Common myeloid progenitor, CD34-positive (primary cell): ENCODE measurements at regions not wholly inside any gene's neighbourhood (a gene's known extent, or its start where the extent isn't known, plus 50 kb on each side); places are given as distances from the start of the nearest gene placed in this dataset.
"Not testable (repeated sequence)": the region's sequence is repeated elsewhere in the genome, so short reads cannot be mapped to it uniquely, and the experiment has no call there.

Experiments
- CTCF ChIA-PET: fragments of 350-600 bp; sonication (Branson Sonifier 250); formaldehyde crosslinking; loops from one replicate; lab custom pipeline; 2021; ENCODE audit warnings: antibody characterized with exemption; lab: Charles Lee
- POLR2A ChIA-PET: fragments of 350-600 bp; sonication (Branson Sonifier 250); formaldehyde crosslinking; loops from one replicate; lab custom pipeline; 2021; ENCODE audit warnings: antibody characterized with exemption; lab: Charles Lee
- DNase-seq, 3 donors: peaks; one replicate each; pipeline versions ENCODE4 v3.0.0 to v3.0.0-alpha.2; 2013
- H3K27ac ChIP-seq, 2 experiments: 1 replicate in 1 of 2; 2 replicates in 1 of 2; pipeline ENCODE4 v1.7.0; 2013; ENCODE audit warnings: inconsistent platforms in 2 of 2, low read length in 2 of 2, mild to moderate bottlenecking in 2 of 2, low read depth in 1 of 2, moderate library complexity in 1 of 2; ENCODE audit not compliant: severe bottlenecking in 2 of 2, insufficient read depth in 1 of 2, poor library complexity in 1 of 2
- H3K27me3 ChIP-seq, 5 experiments: replicated peaks in 2 of 5; 1 replicate in 3 of 5; 2 replicates in 2 of 5; pipeline versions ENCODE4 v1.6.1 to v1.7.0; 2013; ENCODE audit warnings: low read length in 4 of 5, mild to moderate bottlenecking in 2 of 5, moderate library complexity in 2 of 5, inconsistent platforms in 1 of 5; ENCODE audit not compliant: insufficient read depth in 5 of 5, control insufficient read depth in 4 of 5
- H3K36me3 ChIP-seq, 4 experiments: 1 replicate in 2 of 4; 2 replicates in 2 of 4; pipeline versions ENCODE4 v1.6.1 to v1.7.0; 2013; ENCODE audit warnings: low read length in 3 of 4, control low read depth in 1 of 4, mild to moderate bottlenecking in 1 of 4; ENCODE audit not compliant: control insufficient read depth in 4 of 4, insufficient read depth in 4 of 4
- H3K4me1 ChIP-seq, 4 experiments: 1 replicate in 3 of 4; 2 replicates in 1 of 4; pipeline versions ENCODE4 v1.6.1 to v1.7.1; 2013; ENCODE audit warnings: low read length in 3 of 4, mild to moderate bottlenecking in 3 of 4, control low read depth in 1 of 4, inconsistent platforms in 1 of 4, moderate library complexity in 1 of 4; ENCODE audit not compliant: control insufficient read depth in 4 of 4, insufficient read depth in 4 of 4; ENCODE audit errors: control extremely low read depth in 1 of 4
- H3K4me3 ChIP-seq, 7 experiments: 1 replicate in 4 of 7; 2 replicates in 3 of 7; pipeline versions ENCODE4 v1.5.1 to v1.7.0; 2013; ENCODE audit warnings: mild to moderate bottlenecking in 7 of 7, low read length in 6 of 7, moderate library complexity in 6 of 7, inconsistent platforms in 2 of 7, low read depth in 2 of 7, control low read depth in 1 of 7; ENCODE audit not compliant: insufficient read depth in 4 of 7, control insufficient read depth in 1 of 7; ENCODE audit errors: extremely low read depth in 1 of 7
- H3K9me3 ChIP-seq, 5 experiments: 1 replicate in 4 of 5; 2 replicates in 1 of 5; pipeline versions ENCODE4 v1.6.1 to v1.7.1; 2013; ENCODE audit warnings: low read length in 4 of 5, mild to moderate bottlenecking in 2 of 5, inconsistent platforms in 1 of 5, low read depth in 1 of 5, moderate library complexity in 1 of 5; ENCODE audit not compliant: control insufficient read depth in 4 of 5, insufficient read depth in 2 of 5; ENCODE audit errors: control extremely low read depth in 1 of 5
- WGBS: methylation state at CpG from one replicate; pipeline ENCODE4 v1.1.5; 2013; ENCODE audit not compliant: insufficient coverage; 5-methylcytosine and 5-hydroxymethylcytosine counted together

DNA sequence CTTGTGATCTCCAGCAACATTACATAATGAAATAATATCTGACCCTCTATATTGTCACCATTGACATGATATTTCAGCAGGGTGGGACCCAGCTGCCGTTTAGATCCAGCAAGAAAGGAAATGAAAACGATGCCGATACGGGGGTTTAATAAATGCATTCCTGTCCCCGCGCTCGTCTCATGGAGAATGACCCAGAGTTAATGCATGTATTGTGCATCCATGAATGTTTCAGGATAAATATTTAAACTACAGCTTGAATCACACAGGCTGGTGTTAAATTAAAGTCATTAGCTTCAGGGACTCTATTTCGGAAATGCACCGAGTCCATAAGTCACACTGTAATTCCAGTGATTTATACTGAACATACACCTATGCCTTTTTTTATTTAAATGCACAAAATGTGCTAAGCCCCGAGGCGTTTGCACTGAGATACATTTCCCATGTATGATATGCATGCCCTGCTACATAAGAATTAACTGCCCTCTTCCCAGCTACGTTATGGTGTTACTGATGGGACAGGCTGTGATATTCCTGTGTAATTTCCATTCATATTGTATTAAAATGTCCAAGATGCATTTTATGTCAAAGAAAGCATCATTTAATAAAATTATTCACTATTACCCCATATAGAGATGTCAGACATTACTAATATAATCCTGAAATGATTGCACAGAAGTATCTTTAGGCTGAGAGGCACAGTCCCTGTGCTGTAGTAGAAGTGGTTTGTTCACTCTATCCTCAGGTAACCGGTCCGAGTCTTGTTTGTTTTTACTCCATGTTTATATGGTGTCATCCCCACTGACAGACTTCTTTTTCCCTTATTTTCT lies 109.3 kb upstream of the ZNF516 start:
- ChIA-PET CTCF (interaction anchor here (0.8 kb wide), 1 partner anchor 37 kb away, joined by 3 read pairs; no protein-coding TSS in a partner anchor), POLR2A (no interaction called here)
- no peaks in the 10 kb centered on the region for H3K27me3 ChIP-seq
- no peak overlapping the region for H3K27ac ChIP-seq
- 94% methylated on average over 8 of the region's 14 CpGs for WGBS
- H3K36me3 ChIP-seq, result no peaks in the 10 kb centered on the region
- no peak for DNase-seq
- no peaks in the 10 kb centered on the region for H3K9me3 ChIP-seq
- no peaks in the 10 kb centered on the region for H3K4me1 ChIP-seq
- H3K4me3 ChIP-seq, result no peak overlapping the region

GRCh38 chr18:76602191-76602590 lies 107.1 kb upstream of the ZNF516 start:
- Histone ChIP-seq H3K27ac (no peak overlapping the region), H3K36me3 (no peaks in the 10 kb centered on the region), H3K27me3 (no peaks in the 10 kb centered on the region), H3K4me1 (no peaks in the 10 kb centered on the region), H3K9me3 (no peaks in the 10 kb centered on the region), H3K4me3 (no peak overlapping the region)
- WGBS, result 93% methylated on average over 2 of the region's 5 CpGs
- CTCF ChIA-PET, result no interaction called here
- DNase-seq, result no peak
- POLR2A ChIA-PET, result no interaction called here

DNA sequence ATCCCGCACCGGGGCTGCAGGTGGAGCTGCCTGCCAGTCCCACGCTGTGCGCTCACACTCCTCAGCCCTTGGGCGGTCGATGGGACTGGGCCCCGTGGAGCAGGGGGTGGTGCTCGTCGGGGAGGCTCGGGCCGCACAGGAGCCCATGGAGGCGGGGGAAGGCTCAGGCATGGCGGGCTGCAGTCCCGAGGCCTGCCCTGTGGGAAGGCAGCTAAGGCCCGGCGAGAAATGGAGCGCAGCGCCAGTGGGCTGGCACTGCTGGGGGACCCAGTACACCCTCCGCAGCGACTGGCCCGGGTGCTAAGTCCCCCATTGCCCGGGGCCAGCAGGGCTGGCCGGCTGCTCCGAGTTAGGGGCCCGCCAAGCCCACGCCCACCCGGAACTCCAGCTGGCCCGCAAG lies 105.0 kb upstream of the ZNF516 start:
- WGBS, result 97% methylated on average over 8 of the region's 28 CpGs
- H3K27ac ChIP-seq, POLR2A ChIA-PET, H3K27me3 ChIP-seq, DNase-seq, H3K9me3 ChIP-seq, H3K4me1 ChIP-seq, H3K36me3 ChIP-seq, H3K4me3 ChIP-seq: not testable (repeated sequence)
- CTCF ChIA-PET, result interaction anchor here (1.4 kb wide), 1 partner anchor 9 kb away, joined by 3 read pairs; no protein-coding TSS in a partner anchor

DNA sequence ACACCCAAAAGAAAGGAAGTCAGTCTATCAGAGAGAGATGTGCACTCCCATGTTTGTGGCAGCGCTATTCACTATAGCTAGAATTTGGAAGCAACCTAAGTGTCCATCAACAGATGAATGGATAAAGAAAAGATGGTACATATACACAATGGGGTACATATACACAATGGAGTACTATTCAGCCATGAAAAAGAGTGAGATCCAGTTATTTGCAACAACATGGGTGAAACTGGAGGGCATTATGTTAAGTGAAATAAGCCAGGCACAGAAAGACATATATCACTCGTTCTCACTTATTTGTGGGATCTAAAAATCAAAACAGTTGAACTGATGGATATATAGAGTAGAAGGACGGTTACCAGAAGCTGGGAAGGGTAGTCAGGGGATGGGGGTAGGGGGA lies 99.9 kb upstream of the ZNF516 start:
- Histone ChIP-seq H3K4me3 (no peak overlapping the region), H3K9me3 (no peaks in the 10 kb centered on the region), H3K4me1 (peaks cover 0 to 8% (median 3%) of the 10 kb centered on the region in 4 experiments), H3K36me3 (no peaks in the 10 kb centered on the region), H3K27ac (no peak overlapping the region), H3K27me3 (no peaks in the 10 kb centered on the region)
- WGBS, result 100% methylated on average over 1 of the region's 3 CpGs
- ChIA-PET POLR2A (no interaction called here), CTCF (no interaction called here)
- no peak for DNase-seq

GRCh38 chr18:76593843-76594242 lies 98.8 kb upstream of the ZNF516 start:
- no peaks in the 10 kb centered on the region for H3K36me3 ChIP-seq
- DNase-seq, result no peak
- H3K4me1 ChIP-seq, result peaks cover 0 to 18% (median 13%) of the 10 kb centered on the region in 4 experiments
- H3K27me3 ChIP-seq, result no peaks in the 10 kb centered on the region
- CTCF ChIA-PET, result no interaction called here
- POLR2A ChIA-PET, result no interaction called here
- 100% methylated on average over 1 of the region's 2 CpGs for WGBS
- no peak overlapping the region for H3K4me3 ChIP-seq
- no peak overlapping the region for H3K27ac ChIP-seq
- no peaks in the 10 kb centered on the region for H3K9me3 ChIP-seq

- no peak overlapping the region for H3K27ac ChIP-seq
- H3K4me3 ChIP-seq, result no peak overlapping the region
- H3K9me3 ChIP-seq, result no peaks in the 10 kb centered on the region
- WGBS, result 70% methylated on average over 10 of the region's 10 CpGs
- peaks cover 0 to 23% (median 17%) of the 10 kb centered on the region in 4 experiments for H3K4me1 ChIP-seq
- no peak for DNase-seq
- H3K36me3 ChIP-seq, result no peaks in the 10 kb centered on the region
- no peaks in the 10 kb centered on the region for H3K27me3 ChIP-seq
- ChIA-PET POLR2A (no interaction called here), CTCF (interaction anchor here (1.0 kb wide), 1 partner anchor 65 kb away, joined by 3 read pairs; no protein-coding TSS in a partner anchor)
Observed at GRCh38 chr18:76592981-76593381, 97.9 kb upstream of the ZNF516 start.

GRCh38 chr18:76592096-76592495 lies 97.1 kb upstream of the ZNF516 start:
- Histone ChIP-seq H3K27ac (no peak overlapping the region), H3K27me3 (no peaks in the 10 kb centered on the region), H3K9me3 (no peaks in the 10 kb centered on the region), H3K4me1 (peaks cover 0 to 23% (median 17%) of the 10 kb centered on the region in 4 experiments), H3K4me3 (no peak overlapping the region), H3K36me3 (no peaks in the 10 kb centered on the region)
- CTCF ChIA-PET, result no interaction called here
- DNase-seq, result no peak
- 95% methylated on average over 6 of the region's 6 CpGs for WGBS
- POLR2A ChIA-PET, result no interaction called here
